ENCODE measurements at regions not wholly inside any gene's neighbourhood (a gene's known extent, or its start where the extent isn't known, plus 50 kb on each side); places are given as distances from the start of the nearest gene placed in this dataset.

- no CpG with 5 or more reads among the region's 5 CpGs for WGBS (ENCODE audit: extremely low coverage, insufficient read length, low lambda C conversion rate)
- no peaks in the 10 kb centered on the region for H3K79me1 ChIP-seq (ENCODE audit: insufficient read depth, low read depth, low read length, poor library complexity, severe bottlenecking)
- no peak for DNase-seq
- no peak overlapping the region for H2BK120ac ChIP-seq (ENCODE audit: low read depth, low read length, poor library complexity, severe bottlenecking)
- H3K4ac ChIP-seq (ENCODE audit: low read depth, low read length) = no peak overlapping the region
- H4K20me1 ChIP-seq (ENCODE audit: control insufficient read depth, insufficient read depth, insufficient read length) = no peaks in the 10 kb centered on the region
- no peak overlapping the region for H3K56ac ChIP-seq (ENCODE audit: insufficient read length, low read depth, low read length)
- Mint-ChIP-seq H3K4me1 (peaks cover 0 to 2% of the 10 kb centered on the region in 2 experiments; a peak in 2 of 4 replicates), H3K36me3 (ENCODE audit: insufficient read depth in 1 of 3, low read depth in 3 of 3) (peaks cover 0 to 2% (median 0%) of the 10 kb centered on the region in 3 experiments; a peak in 2 of 7 replicates), H3K27ac (no peak overlapping the region), H3K4me3 (no peak overlapping the region), H3K27me3 (ENCODE audit: low read depth) (peaks cover 22% of the 10 kb centered on the region), H3K9me3 (peaks cover 0 to 4% of the 10 kb centered on the region in 2 experiments; a peak in 2 of 5 replicates)
- H2BK15ac ChIP-seq (ENCODE audit: low read depth, low read length) = no peak overlapping the region
- H2AFZ ChIP-seq (ENCODE audit: low read length) = no peak overlapping the region
- H3K23ac ChIP-seq (ENCODE audit: insufficient read length, low read depth, low read length) = no peak overlapping the region
- no peak overlapping the region for H3K4me2 ChIP-seq (ENCODE audit: insufficient read depth, insufficient read length, low read length)
- no peak overlapping the region for H2BK20ac ChIP-seq (ENCODE audit: low read depth, low read length, poor library complexity, severe bottlenecking)
- no peaks in the 10 kb centered on the region for H3K23me2 ChIP-seq (ENCODE audit: insufficient read length, low read depth, low read length, poor library complexity, severe bottlenecking)
- H4K5ac ChIP-seq (ENCODE audit: insufficient read length, low read depth, low read length) = no peak overlapping the region
- no peaks in the 10 kb centered on the region for H3K4me1 ChIP-seq (ENCODE audit: insufficient read depth, low read length)
- H2BK5ac ChIP-seq (ENCODE audit: insufficient read length, low read length) = no peak overlapping the region
- TF ChIP-seq CTCF (conservative IDR thresholded peaks at IDR 0.05) = no peak
- no peak overlapping the region for H3K14ac ChIP-seq (ENCODE audit: insufficient read depth, low read length)
- no peak overlapping the region for H3K18ac ChIP-seq (ENCODE audit: insufficient read length, low read depth, low read length)
- H3K9ac ChIP-seq (ENCODE audit: extremely low read depth, insufficient read length, low read length) = no peak overlapping the region
- H3K27me3 ChIP-seq (ENCODE audit: insufficient read depth, low read length) = no peaks in the 10 kb centered on the region
- H3K9me3 ChIP-seq (ENCODE audit: control insufficient read depth, low read depth, low read length) = no peaks in the 10 kb centered on the region
- no peak overlapping the region for H4K91ac ChIP-seq (ENCODE audit: insufficient read length, low read depth, low read length)
- no peak overlapping the region for H2BK12ac ChIP-seq (ENCODE audit: insufficient read length, low read depth, low read length)
- no peak overlapping the region for H3K27ac ChIP-seq (ENCODE audit: insufficient read length, low read depth, low read length)
- no peaks in the 10 kb centered on the region for H3K79me2 ChIP-seq (ENCODE audit: insufficient read depth, low read length)
- no peak overlapping the region for H2AK5ac ChIP-seq (ENCODE audit: insufficient read length, low read length)
- no peak overlapping the region for H3T11ph ChIP-seq (ENCODE audit: low read length)
- no peak overlapping the region for H4K8ac ChIP-seq (replicated peaks; ENCODE audit: insufficient read length, low read depth, low read length)
Measured at GRCh38 chr17:79241616-79242015, 167.0 kb downstream of the ENGASE start.

Data from H9 (cell line).